GM12878 (cell line): ENCODE measurements at regions not wholly inside any gene's neighbourhood (a gene's known extent, or its start where the extent isn't known, plus 50 kb on each side); places are given as distances from the start of the nearest gene placed in this dataset.

Experiments used
- ATAC-seq: fragments of 200-7000 bp; cut with Tn5 transposase; 3 replicates; pipeline ENCODE4 v1.9.1; 2020; ENCODE audit warnings: mild to moderate bottlenecking, moderate library complexity
- BruUV-seq: library from RNA; stranded (reverse); fragments of 400-500 nt; replicated peaks from 2 replicates; lab custom pipeline; 2021; lab: Mats Ljungman, UMichigan
- CTCF ChIA-PET: fragments of 300-600 bp; sonication (Branson Sonifier 250); formaldehyde crosslinking; extraction: SDS; loops from one replicate; lab custom pipeline; 2021; ENCODE audit warnings: inconsistent platforms; lab: Yijun Ruan, JAX
- POLR2A ChIA-PET: fragments of 350-600 bp; formaldehyde crosslinking; extraction: SDS; loops from one replicate; lab custom pipeline; 2021; ENCODE audit warnings: inconsistent platforms; lab: Charles Lee
- RAD21 ChIA-PET: fragments of 300-600 bp; sonication (Branson Sonifier 250); formaldehyde crosslinking; loops from one replicate; lab custom pipeline; 2023; ENCODE audit warnings: antibody characterized with exemption; ENCODE audit not compliant: unreplicated experiment; lab: Charles Lee
- SMC1A ChIA-PET: fragments of 300-600 bp; sonication (Branson Sonifier 250); formaldehyde crosslinking; loops from one replicate; lab custom pipeline; 2023; ENCODE audit not compliant: unreplicated experiment, uncharacterized antibody; lab: Charles Lee
- DNase-seq: peaks from one replicate; pipeline ENCODE4 v3.0.0-alpha.2; 2011; ENCODE audit warnings: low read depth, low spot score
- FAIRE-seq: peaks from 3 replicates; lab custom pipeline; 2011; peaks lifted over from hg19 to GRCh38; lab: Jason Lieb, UNC
- H2AFZ ChIP-seq: 2 replicates; pipeline ENCODE4 v1.6.0; 2011; ENCODE audit warnings: low read depth, low read length, control low read depth; ENCODE audit not compliant: control insufficient read depth
- H3K27ac ChIP-seq: 2 replicates; pipeline ENCODE4 v1.5.1; 2011; ENCODE audit warnings: control low read depth; ENCODE audit not compliant: control insufficient read depth, insufficient read depth
- H3K27me3 ChIP-seq, 2 experiments: replicated peaks in 1 of 2; 2 replicates each; pipeline versions ENCODE4 v1.6.0 to v1.6.1; 2011; ENCODE audit warnings: low read length in 1 of 2; ENCODE audit not compliant: control insufficient read depth in 2 of 2, insufficient read depth in 2 of 2
- H3K36me3 ChIP-seq, 2 experiments: 2 replicates each; pipeline ENCODE4 v1.5.1; 2011; ENCODE audit warnings: low read length in 1 of 2; ENCODE audit not compliant: control insufficient read depth in 2 of 2, insufficient read depth in 2 of 2
- H3K4me1 ChIP-seq: 2 replicates; pipeline ENCODE4 v1.6.1; 2011; ENCODE audit warnings: mild to moderate bottlenecking, low read length, moderate library complexity, mixed read lengths; ENCODE audit not compliant: control insufficient read depth, insufficient read depth
- H3K4me2 ChIP-seq: 2 replicates; pipeline ENCODE4 v1.6.0; 2011; ENCODE audit warnings: control low read depth; ENCODE audit not compliant: control insufficient read depth, insufficient read depth
- H3K4me3 ChIP-seq: fragments of 200-600 bp; sonication (generic); 2 replicates; pipeline ENCODE4 v1.5.1; 2016
- H3K79me2 ChIP-seq: 2 replicates; pipeline ENCODE4 v1.6.0; 2011; ENCODE audit warnings: low read length; ENCODE audit not compliant: control insufficient read depth, insufficient read depth
- H3K9ac ChIP-seq: 2 replicates; pipeline ENCODE4 v1.8.0; 2011; ENCODE audit warnings: low read length, control low read depth, mixed read lengths; ENCODE audit not compliant: control insufficient read depth, insufficient read depth
- H3K9me3 ChIP-seq: replicated peaks from 3 replicates; pipeline ENCODE4 v1.5.1; 2011; ENCODE audit warnings: mild to moderate bottlenecking, low read length; ENCODE audit not compliant: control insufficient read depth, insufficient read depth
- H4K20me1 ChIP-seq: 2 replicates; pipeline ENCODE4 v1.6.0; 2011; ENCODE audit not compliant: control insufficient read depth, insufficient read depth
- E4F1 ChIP-seq: fragments of 450-650 bp; IDR thresholded peaks from 2 replicates; pipeline ENCODE4 v1.6.1; 2018; ENCODE audit warnings: borderline replicate concordance, mild to moderate bottlenecking; ENCODE audit not compliant: partially characterized antibody
- GABPA ChIP-seq: IDR thresholded peaks from 2 replicates; pipeline ENCODE4 v1.6.1; 2014; ENCODE audit warnings: antibody characterized with exemption, low read depth, mild to moderate bottlenecking, inconsistent platforms
- MAX ChIP-seq: IDR thresholded peaks from 2 replicates; pipeline ENCODE4 v1.6.1; 2012; ENCODE audit warnings: low read depth, low read length, improper control_type of control experiment
- RB1 ChIP-seq: fragments of 450-650 bp; formaldehyde crosslinking; IDR thresholded peaks from 2 replicates; pipeline ENCODE4 v1.6.1; 2017; ENCODE audit warnings: mild to moderate bottlenecking, borderline replicate concordance
- SIN3A ChIP-seq: IDR thresholded peaks from 2 replicates; pipeline ENCODE4 v1.6.1; 2012; ENCODE audit warnings: low read depth, low read length, improper control_type of control experiment
- SREBF1 ChIP-seq: IDR thresholded peaks from 2 replicates; pipeline ENCODE4 v1.6.1; 2012; ENCODE audit warnings: mild to moderate bottlenecking, low read length
- SRF ChIP-seq, 2 experiments: IDR thresholded peaks; 2 replicates each; pipeline ENCODE4 v1.6.1; 2011; ENCODE audit warnings: low read depth in 2 of 2, low read length in 2 of 2, mild to moderate bottlenecking in 1 of 2, moderate library complexity in 1 of 2
- USF2 ChIP-seq: IDR thresholded peaks from 2 replicates; pipeline ENCODE4 v1.6.1; 2011; ENCODE audit warnings: low read depth, low read length, improper control_type of control experiment, borderline replicate concordance
- ZBTB40 ChIP-seq: fragments of 450-650 bp; IDR thresholded peaks from 2 replicates; pipeline ENCODE4 v1.6.1; 2016; ENCODE audit warnings: mild to moderate bottlenecking, moderate library complexity, borderline replicate concordance
- ZNF274 ChIP-seq: IDR thresholded peaks from one replicate; pipeline ENCODE4 v1.8.0; 2011; ENCODE audit not compliant: insufficient read length, insufficient read depth
- WGBS: methylation state at CpG from one replicate; pipeline ENCODE4 v1.1.6; 2016; ENCODE audit warnings: low lambda C conversion rate; ENCODE audit not compliant: insufficient replicate concordance, insufficient coverage; ENCODE audit errors: missing lambda C conversion rate; 5-methylcytosine and 5-hydroxymethylcytosine counted together
- in situ Hi-C: fragments of 300-500 bp; cut with MboI; formaldehyde crosslinking; loops from 9 replicates; pipeline ENCODE4 v1.14.3; 2018; ENCODE audit warnings: mixed read lengths
- intact Hi-C: fragments of 100-400 bp; cut with micrococcal nuclease; formaldehyde crosslinking; loops from one replicate; pipeline ENCODE4 v1.14.2; 2022; ENCODE audit not compliant: unreplicated experiment

- no peak for TF ChIP-seq E4F1
- no peak for TF ChIP-seq SREBF1
- TF ChIP-seq GABPA = no peak
- TF ChIP-seq, all 136 proteins: peak for 0
These were observed 532.5 kb downstream of the VRK1 start (continued) for GRCh38 chr14:97329701-97330100.

GRCh38 chr14:97331058-97331457 lies 533.9 kb downstream of the VRK1 start:
- SMC1A ChIA-PET = interaction anchor here (0.9 to 4.4 kb wide), 14 partner anchors 8 to 154 kb away, joined by 3 to 34 read pairs (median 5); no protein-coding TSS in a partner anchor
- ATAC-seq = no peak
- Histone ChIP-seq H4K20me1 (no peaks in the 10 kb centered on the region), H3K4me1 (peaks cover 13% of the 10 kb centered on the region), H3K36me3 (no peaks in the 10 kb centered on the region), H3K27me3 (no peaks in the 10 kb centered on the region), H2AFZ (peak overlapping the region; percentile 47), H3K9ac (no peak overlapping the region), H3K4me3 (no peak overlapping the region), H3K4me2 (no peak overlapping the region), H3K79me2 (no peaks in the 10 kb centered on the region), H3K9me3 (peaks cover 1% of the 10 kb centered on the region; the same call in 2 of the 3 replicates), H3K27ac (peak overlapping the region; percentile 88)
- 59% methylated on average over 3 of the region's 3 CpGs for WGBS
- RAD21 ChIA-PET = interaction anchor here (0.5 to 1.7 kb wide), 5 partner anchors 13 to 56 kb away, joined by 3 to 5 read pairs (median 4); no protein-coding TSS in a partner anchor
- no peak for TF ChIP-seq ZBTB40
- no peak for TF ChIP-seq SIN3A
- no peak for TF ChIP-seq USF2
- no peak for TF ChIP-seq SRF (IDR thresholded peaks at IDR 0.05; ENCODE audit: low read depth in 2 of 2, low read length in 2 of 2)
- TF ChIP-seq MAX = no peak
- no peak for TF ChIP-seq ZNF274
- TF ChIP-seq RB1 = no peak
- in situ Hi-C loops = no loop called here
- POLR2A ChIA-PET = interaction anchor here (0.6 to 0.8 kb wide), 4 partner anchors 14 to 38 kb away, joined by 3 to 4 read pairs (median 3); no protein-coding TSS in a partner anchor
- intact Hi-C loops = no loop called here
- BruUV-seq = no TSS peak
- CTCF ChIA-PET = interaction anchor here (1.2 to 1.5 kb wide), 2 partner anchors 24 to 52 kb away, joined by 3 to 4 read pairs; no protein-coding TSS in a partner anchor
- FAIRE-seq = no peak
- no peak for DNase-seq
